Stomach (tissue), 4 donors: ENCODE measurements at regions not wholly inside any gene's neighbourhood (a gene's known extent, or its start where the extent isn't known, plus 50 kb on each side); places are given as distances from the start of the nearest gene placed in this dataset.

Source experiments
- CTCF ChIP-seq, 7 experiments: fragments of 450-650 bp in 4 of 7; fragments of 200-600 bp in 3 of 7; sonication (generic) in 3 of 7; IDR thresholded peaks; one replicate each; pipeline ENCODE4 v1.5.1; 2016 to 2019; ENCODE audit warnings: antibody characterized with exemption in 7 of 7, control low read depth in 2 of 7, mild to moderate bottlenecking in 1 of 7
- EP300 ChIP-seq: sonication (generic); formaldehyde crosslinking; IDR thresholded peaks from one replicate; pipeline ENCODE4 v1.6.1; 2017; ENCODE audit warnings: antibody characterized with exemption

GRCh38 chr12:60529723-60530122 lies 933.9 kb downstream of the SLC16A7 start:
- TF ChIP-seq CTCF (IDR thresholded peaks at IDR 0.05) = no peak
- no peak for TF ChIP-seq EP300
